Endothelial cell of umbilical vein (primary cell): ENCODE measurements at regions not wholly inside any gene's neighbourhood (a gene's known extent, or its start where the extent isn't known, plus 50 kb on each side); places are given as distances from the start of the nearest gene placed in this dataset.

Source experiments
- BruUV-seq: library from RNA; stranded (reverse); fragments of 400-500 nt; replicated peaks from 2 replicates; lab custom pipeline; 2021; lab: Mats Ljungman, UMichigan
- CTCF ChIA-PET: fragments of 300-600, 350-600 bp; sonication (Branson Sonifier 250); formaldehyde crosslinking; loops from one replicate; lab custom pipeline; 2021; ENCODE audit warnings: antibody characterized with exemption, inconsistent platforms; lab: Charles Lee
- POLR2A ChIA-PET: fragments of 300-600, 350-600 bp; sonication (Branson Sonifier 250); formaldehyde crosslinking; loops from one replicate; lab custom pipeline; 2021; ENCODE audit warnings: antibody characterized with exemption, inconsistent platforms; lab: Charles Lee
- DNase-seq: peaks from one replicate; pipeline ENCODE4 v3.0.0-alpha.2; 2011; ENCODE audit warnings: low read depth, low spot score
- FAIRE-seq: peaks from 2 replicates; lab custom pipeline; 2011; peaks lifted over from hg19 to GRCh38; lab: Jason Lieb, UNC
- H2AFZ ChIP-seq: 2 replicates; pipeline ENCODE4 v1.6.0; 2012; ENCODE audit warnings: low read depth, low read length, control low read depth, inconsistent platforms
- H3K27ac ChIP-seq: 2 replicates; pipeline ENCODE4 v1.5.1; 2011; ENCODE audit warnings: low read depth, mild to moderate bottlenecking, control low read depth, low read length, moderate library complexity; ENCODE audit not compliant: insufficient read depth
- H3K27me3 ChIP-seq, 2 experiments: 2 replicates each; pipeline versions ENCODE4 v1.6.0 to v1.6.1; 2011; ENCODE audit warnings: low read length in 2 of 2, mixed read lengths in 1 of 2; ENCODE audit not compliant: control insufficient read depth in 2 of 2, insufficient read depth in 2 of 2
- H3K36me3 ChIP-seq, 2 experiments: 2 replicates in 1 of 2; 3 replicates in 1 of 2; pipeline ENCODE4 v1.5.1; 2011; ENCODE audit warnings: low read length in 2 of 2, mild to moderate bottlenecking in 1 of 2, moderate library complexity in 1 of 2; ENCODE audit not compliant: control insufficient read depth in 2 of 2, insufficient read depth in 2 of 2; ENCODE audit errors: extremely low read depth in 1 of 2
- H3K4me1 ChIP-seq: 3 replicates; pipeline ENCODE4 v1.5.1; 2011; ENCODE audit warnings: mild to moderate bottlenecking, low read length; ENCODE audit not compliant: control insufficient read depth, insufficient read depth; ENCODE audit errors: extremely low read depth
- H3K4me2 ChIP-seq: 2 replicates; pipeline ENCODE4 v1.6.1; 2011; ENCODE audit warnings: low read length, control low read depth, mixed read lengths; ENCODE audit not compliant: insufficient read depth
- H3K4me3 ChIP-seq, 3 experiments: fragments of 200-600 bp in 1 of 3; sonication (generic), shearing (Covaris generic) in 1 of 3; replicated peaks in 1 of 3; 2 replicates each; pipeline ENCODE4 v1.5.1; 2011 to 2016; ENCODE audit warnings: control low read depth in 3 of 3, low read length in 3 of 3, mild to moderate bottlenecking in 2 of 3, inconsistent platforms in 1 of 3, low read depth in 1 of 3, moderate library complexity in 1 of 3; ENCODE audit not compliant: insufficient read depth in 1 of 3
- H3K79me2 ChIP-seq: 2 replicates; pipeline ENCODE4 v1.6.0; 2012; ENCODE audit warnings: low read length, inconsistent platforms; ENCODE audit not compliant: control insufficient read depth, insufficient read depth
- H3K9ac ChIP-seq: replicated peaks from 2 replicates; pipeline ENCODE3; 2011; ENCODE audit warnings: low read length, control low read depth; ENCODE audit not compliant: insufficient read depth; ENCODE audit errors: extremely low read depth
- H3K9me1 ChIP-seq: replicated peaks from 3 replicates; pipeline ENCODE4 v1.6.0; 2011; ENCODE audit warnings: mild to moderate bottlenecking, low read length; ENCODE audit not compliant: control insufficient read depth, insufficient read depth; ENCODE audit errors: extremely low read depth
- H3K9me3 ChIP-seq: replicated peaks from 2 replicates; pipeline ENCODE4 v1.5.1; 2012; ENCODE audit warnings: low read length, inconsistent platforms; ENCODE audit not compliant: control insufficient read depth, insufficient read depth
- H4K20me1 ChIP-seq: replicated peaks from 2 replicates; pipeline ENCODE3; 2011; ENCODE audit warnings: mild to moderate bottlenecking, low read length; ENCODE audit not compliant: control insufficient read depth, insufficient read depth; ENCODE audit errors: extremely low read depth
- EZH2 ChIP-seq: IDR thresholded peaks from 2 replicates; pipeline ENCODE4 v1.6.1; 2012; ENCODE audit warnings: borderline replicate concordance, low read depth, mild to moderate bottlenecking, moderate library complexity, low read length, inconsistent platforms; ENCODE audit not compliant: severe bottlenecking
- FOS ChIP-seq: IDR thresholded peaks from 2 replicates; pipeline ENCODE4 v1.6.1; 2011; ENCODE audit warnings: mild to moderate bottlenecking, low read length, moderate library complexity, borderline replicate concordance; ENCODE audit not compliant: insufficient read depth
- GATA2 ChIP-seq: IDR thresholded peaks from 2 replicates; pipeline ENCODE4 v1.7.0; 2011; ENCODE audit warnings: low read depth, mild to moderate bottlenecking, moderate library complexity, mixed read lengths, low read length; ENCODE audit not compliant: insufficient read length, insufficient read depth
- JUN ChIP-seq: IDR thresholded peaks from 2 replicates; pipeline ENCODE4 v1.6.1; 2011; ENCODE audit warnings: borderline replicate concordance, low read depth; ENCODE audit not compliant: insufficient read length, insufficient read depth
- MYC ChIP-seq: IDR thresholded peaks from one replicate; pipeline ENCODE4 v1.6.1; 2011; ENCODE audit warnings: mild to moderate bottlenecking, low read depth, low read length
- POLR2A ChIP-seq: IDR thresholded peaks from 2 replicates; pipeline ENCODE4 v1.6.1; 2012; ENCODE audit warnings: low read depth, mild to moderate bottlenecking, control low read depth, low read length
- POLR2AphosphoS5 ChIP-seq: IDR thresholded peaks from 2 replicates; pipeline ENCODE4 v1.6.1; 2012; ENCODE audit warnings: low read depth, mild to moderate bottlenecking, control low read depth, low read length, moderate library complexity; ENCODE audit not compliant: insufficient read depth
- dilution Hi-C: fragments of 300-500 bp; cut with MboI; formaldehyde crosslinking; loops from one replicate; pipeline ENCODE4 v1.15.0; 2019; ENCODE audit warnings: low sequenced_read_pairs; ENCODE audit not compliant: extremely low pct_ligation_motif_present
- intact Hi-C: fragments of 100-400 bp; cut with micrococcal nuclease; formaldehyde crosslinking; loops from one replicate; pipeline ENCODE4 v1.10.0; 2022
- TF ChIP-seq, protein P1 (sequence below), 2 donors: IDR thresholded peaks; 1 replicate in 1 of 2; 2 replicates in 1 of 2; pipeline ENCODE4 v1.5.1; 2011; ENCODE audit warnings: low read length in 2 of 2, mild to moderate bottlenecking in 2 of 2, moderate library complexity in 2 of 2, control low read depth in 1 of 2, inconsistent platforms in 1 of 2, low read depth in 1 of 2; ENCODE audit not compliant: insufficient read depth in 1 of 2; ENCODE audit errors: extremely low read depth in 1 of 2
- TF ChIP-seq, protein P2 (sequence below): IDR thresholded peaks from 2 replicates; pipeline ENCODE4 v1.6.1; 2011; ENCODE audit not compliant: insufficient read depth, insufficient read length

DNA sequence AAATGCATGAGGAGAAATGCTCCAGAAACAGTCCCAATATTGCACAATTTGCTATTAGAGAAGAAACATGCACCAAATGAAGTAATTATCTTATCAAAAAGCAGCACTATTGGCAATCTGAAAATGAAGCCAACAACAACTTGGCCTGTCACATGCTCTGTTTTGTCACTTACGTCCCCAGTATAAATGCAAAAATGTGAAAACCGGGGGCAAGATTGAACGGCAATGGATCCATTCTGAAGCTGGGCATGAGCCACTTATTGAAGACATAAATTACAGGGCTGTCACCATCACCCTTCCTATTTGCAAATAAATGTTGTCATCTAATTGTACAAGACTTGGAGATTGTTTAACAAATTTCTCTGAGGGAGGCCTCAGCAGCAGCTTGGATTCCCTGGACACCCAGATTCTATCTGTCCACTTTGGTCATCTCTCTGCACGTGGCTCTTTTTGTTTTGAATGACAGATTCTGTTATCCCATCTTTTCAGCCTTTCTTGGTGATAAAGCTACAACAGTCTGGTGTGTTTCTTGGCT lies 180.2 kb upstream of the CDH5 start:
- Histone ChIP-seq H3K4me2 (no peak overlapping the region), H3K9me3 (no peaks in the 10 kb centered on the region), H3K4me1 (no peaks in the 10 kb centered on the region), H3K27me3 (no peaks in the 10 kb centered on the region), H3K9me1 (no peaks in the 10 kb centered on the region), H3K4me3 (no peak overlapping the region), H3K36me3 (no peaks in the 10 kb centered on the region), H4K20me1 (no peaks in the 10 kb centered on the region), H3K9ac (no peak overlapping the region), H3K27ac (no peak overlapping the region), H3K79me2 (no peaks in the 10 kb centered on the region), H2AFZ (no peak overlapping the region)
- TF ChIP-seq POLR2A (no peak), EZH2 (no peak), POLR2AphosphoS5 (no peak)
- TF ChIP-seq, protein P1, sequence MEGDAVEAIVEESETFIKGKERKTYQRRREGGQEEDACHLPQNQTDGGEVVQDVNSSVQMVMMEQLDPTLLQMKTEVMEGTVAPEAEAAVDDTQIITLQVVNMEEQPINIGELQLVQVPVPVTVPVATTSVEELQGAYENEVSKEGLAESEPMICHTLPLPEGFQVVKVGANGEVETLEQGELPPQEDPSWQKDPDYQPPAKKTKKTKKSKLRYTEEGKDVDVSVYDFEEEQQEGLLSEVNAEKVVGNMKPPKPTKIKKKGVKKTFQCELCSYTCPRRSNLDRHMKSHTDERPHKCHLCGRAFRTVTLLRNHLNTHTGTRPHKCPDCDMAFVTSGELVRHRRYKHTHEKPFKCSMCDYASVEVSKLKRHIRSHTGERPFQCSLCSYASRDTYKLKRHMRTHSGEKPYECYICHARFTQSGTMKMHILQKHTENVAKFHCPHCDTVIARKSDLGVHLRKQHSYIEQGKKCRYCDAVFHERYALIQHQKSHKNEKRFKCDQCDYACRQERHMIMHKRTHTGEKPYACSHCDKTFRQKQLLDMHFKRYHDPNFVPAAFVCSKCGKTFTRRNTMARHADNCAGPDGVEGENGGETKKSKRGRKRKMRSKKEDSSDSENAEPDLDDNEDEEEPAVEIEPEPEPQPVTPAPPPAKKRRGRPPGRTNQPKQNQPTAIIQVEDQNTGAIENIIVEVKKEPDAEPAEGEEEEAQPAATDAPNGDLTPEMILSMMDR (IDR thresholded peaks at IDR 0.05; ENCODE audit: extremely low read depth in 1 of 2, insufficient read depth in 1 of 2, low read depth in 1 of 2, low read length in 2 of 2), result no peak
- TF ChIP-seq, protein P2, sequence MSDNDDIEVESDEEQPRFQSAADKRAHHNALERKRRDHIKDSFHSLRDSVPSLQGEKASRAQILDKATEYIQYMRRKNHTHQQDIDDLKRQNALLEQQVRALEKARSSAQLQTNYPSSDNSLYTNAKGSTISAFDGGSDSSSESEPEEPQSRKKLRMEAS, result no peak
- intact Hi-C loops, result no loop called here
- DNase-seq, result no peak
- dilution Hi-C loops, result no loop called here
- no TSS peak for BruUV-seq
- no peak for FAIRE-seq
- POLR2A ChIA-PET, result no interaction called here
- CTCF ChIA-PET, result no interaction called here

DNA sequence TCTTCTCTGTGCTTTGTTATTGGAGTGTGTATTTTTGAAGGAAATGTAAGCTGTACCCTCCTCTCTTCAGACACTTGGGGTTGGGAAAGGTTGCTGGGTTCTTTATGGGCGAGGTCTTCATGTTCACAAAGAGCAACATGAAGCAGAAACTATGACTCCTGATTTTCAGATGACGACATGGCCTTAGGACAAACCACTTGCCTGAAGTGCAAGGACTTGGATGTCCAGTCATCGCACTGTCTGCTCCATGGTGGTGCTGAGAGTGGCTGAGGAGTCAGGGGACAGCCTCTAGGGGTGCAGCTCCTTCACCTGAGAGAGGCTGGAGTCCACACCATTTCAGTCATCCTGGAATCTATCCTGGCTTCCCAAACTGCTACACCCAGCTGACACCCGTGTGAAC lies 183.9 kb upstream of the CDH5 start:
- CTCF ChIA-PET, result no interaction called here
- no peaks in the 10 kb centered on the region for H4K20me1 ChIP-seq
- no peak overlapping the region for H3K4me3 ChIP-seq
- no peaks in the 10 kb centered on the region for H3K4me1 ChIP-seq
- no peaks in the 10 kb centered on the region for H3K36me3 ChIP-seq
- TF ChIP-seq, protein P2, result no peak
- TF ChIP-seq FOS, result no peak
- TF ChIP-seq EZH2, result no peak
- no peak for TF ChIP-seq JUN
- TF ChIP-seq, protein P1 (IDR thresholded peaks at IDR 0.05; ENCODE audit: extremely low read depth in 1 of 2, insufficient read depth in 1 of 2, low read depth in 1 of 2, low read length in 2 of 2), result no peak
- no peak for TF ChIP-seq GATA2
- no peak for TF ChIP-seq MYC
- TF ChIP-seq POLR2AphosphoS5, result no peak
- TF ChIP-seq POLR2A, result no peak
- no peaks in the 10 kb centered on the region for H3K9me3 ChIP-seq
- no peak overlapping the region for H3K27ac ChIP-seq
- POLR2A ChIA-PET, result no interaction called here
- no peak overlapping the region for H2AFZ ChIP-seq
- BruUV-seq, result no TSS peak
- FAIRE-seq, result no peak
- no peaks in the 10 kb centered on the region for H3K9me1 ChIP-seq
- dilution Hi-C loops (no loop called here), intact Hi-C loops (no loop called here)
- no peaks in the 10 kb centered on the region for H3K79me2 ChIP-seq
- DNase-seq, result no peak
- H3K9ac ChIP-seq, result no peak overlapping the region
- no peaks in the 10 kb centered on the region for H3K27me3 ChIP-seq
- H3K4me2 ChIP-seq, result no peak overlapping the region
